IPS-15b (cell line): ENCODE measurements at regions not wholly inside any gene's neighbourhood (a gene's known extent, or its start where the extent isn't known, plus 50 kb on each side); places are given as distances from the start of the nearest gene placed in this dataset.
"Not testable (repeated sequence)": the region's sequence is repeated elsewhere in the genome, so short reads cannot be mapped to it uniquely, and the experiment has no call there.

ENCODE experiments used
- H3K27me3 ChIP-seq: one replicate; pipeline ENCODE4 v1.6.1; 2013; ENCODE audit warnings: low read length; ENCODE audit not compliant: control insufficient read depth, insufficient read depth
- H3K36me3 ChIP-seq: one replicate; pipeline ENCODE4 v1.6.1; 2013; ENCODE audit warnings: low read length; ENCODE audit not compliant: control insufficient read depth, insufficient read depth
- H3K4me1 ChIP-seq: one replicate; pipeline ENCODE4 v1.6.1; 2013; ENCODE audit warnings: mild to moderate bottlenecking, low read length; ENCODE audit not compliant: control insufficient read depth, insufficient read depth
- H3K4me3 ChIP-seq: one replicate; pipeline ENCODE4 v1.5.1; 2013; ENCODE audit warnings: low read depth, low read length
- H3K9ac ChIP-seq: one replicate; pipeline ENCODE4 v1.6.1; 2013; ENCODE audit warnings: low read depth, mild to moderate bottlenecking, low read length
- H3K9me3 ChIP-seq: one replicate; pipeline ENCODE4 v1.6.1; 2013; ENCODE audit warnings: mild to moderate bottlenecking, low read length; ENCODE audit not compliant: control insufficient read depth, insufficient read depth

- Histone ChIP-seq H3K27me3 (no peaks in the 10 kb centered on the region), H3K4me3 (no peak overlapping the region), H3K9me3 (no peaks in the 10 kb centered on the region), H3K9ac (no peak overlapping the region), H3K36me3 (no peaks in the 10 kb centered on the region), H3K4me1 (peaks cover 15% of the 10 kb centered on the region)
Measured at GRCh38 chr18:38805256-38805655, 1239.7 kb upstream of the CELF4 start.

GRCh38 chr18:38801640-38802039 is 1236.0 kb upstream of the CELF4 start:
- H3K4me1 ChIP-seq, result peaks cover 15% of the 10 kb centered on the region
- H3K36me3 ChIP-seq, result no peaks in the 10 kb centered on the region
- H3K9me3 ChIP-seq, result no peaks in the 10 kb centered on the region
- no peak overlapping the region for H3K4me3 ChIP-seq
- H3K9ac ChIP-seq, result no peak overlapping the region
- no peaks in the 10 kb centered on the region for H3K27me3 ChIP-seq

- H3K27me3 ChIP-seq, result no peaks in the 10 kb centered on the region
Measured at GRCh38 chr18:38796762-38797161, 1231.2 kb upstream of the CELF4 start.

GRCh38 chr18:38792731-38793130 is 1227.1 kb upstream of the CELF4 start:
- H3K36me3 ChIP-seq, result no peaks in the 10 kb centered on the region
- H3K9me3 ChIP-seq, result no peaks in the 10 kb centered on the region
- H3K9ac ChIP-seq, result no peak overlapping the region
- H3K4me3 ChIP-seq, result no peak overlapping the region
- no peaks in the 10 kb centered on the region for H3K27me3 ChIP-seq
- no peaks in the 10 kb centered on the region for H3K4me1 ChIP-seq

More at GRCh38 chr18:38796762-38797161, 1231.2 kb upstream of the CELF4 start:
- H3K36me3 ChIP-seq, result no peaks in the 10 kb centered on the region
- peaks cover under 1% of the 10 kb centered on the region for H3K4me1 ChIP-seq
- no peak overlapping the region for H3K9ac ChIP-seq
- no peaks in the 10 kb centered on the region for H3K9me3 ChIP-seq
- H3K4me3 ChIP-seq, result no peak overlapping the region

GRCh38 chr18:38790786-38791185 is 1225.2 kb upstream of the CELF4 start:
- Histone ChIP-seq H3K9ac (no peak overlapping the region), H3K27me3 (no peaks in the 10 kb centered on the region), H3K4me3 (no peak overlapping the region), H3K4me1 (no peaks in the 10 kb centered on the region), H3K9me3 (no peaks in the 10 kb centered on the region), H3K36me3 (no peaks in the 10 kb centered on the region)

- H3K27me3 ChIP-seq, result no peaks in the 10 kb centered on the region
- no peaks in the 10 kb centered on the region for H3K4me1 ChIP-seq
Measured at GRCh38 chr18:38790303-38790702, 1224.7 kb upstream of the CELF4 start.

GRCh38 chr18:38789141-38789540 is 1223.5 kb upstream of the CELF4 start:
- H3K27me3 ChIP-seq, result no peaks in the 10 kb centered on the region
- no peak overlapping the region for H3K9ac ChIP-seq
- no peaks in the 10 kb centered on the region for H3K36me3 ChIP-seq
- no peaks in the 10 kb centered on the region for H3K9me3 ChIP-seq
- no peaks in the 10 kb centered on the region for H3K4me1 ChIP-seq
- H3K4me3 ChIP-seq, result no peak overlapping the region

More at GRCh38 chr18:38790303-38790702, 1224.7 kb upstream of the CELF4 start:
- H3K36me3 ChIP-seq, result no peaks in the 10 kb centered on the region
- H3K4me3 ChIP-seq, result no peak overlapping the region
- H3K9me3 ChIP-seq, result no peaks in the 10 kb centered on the region
- no peak overlapping the region for H3K9ac ChIP-seq

GRCh38 chr18:38786906-38787305 is 1221.3 kb upstream of the CELF4 start:
- no peaks in the 10 kb centered on the region for H3K9me3 ChIP-seq
- no peak overlapping the region for H3K9ac ChIP-seq
- H3K4me1 ChIP-seq, result no peaks in the 10 kb centered on the region
- H3K27me3 ChIP-seq, result no peaks in the 10 kb centered on the region
- H3K36me3 ChIP-seq, result no peaks in the 10 kb centered on the region
- H3K4me3 ChIP-seq, result no peak overlapping the region

- not testable (repeated sequence) for H3K4me1 ChIP-seq, H3K9ac ChIP-seq, H3K36me3 ChIP-seq, H3K9me3 ChIP-seq, H3K4me3 ChIP-seq, H3K27me3 ChIP-seq
Measured at GRCh38 chr18:38771620-38772019, 1206.0 kb upstream of the CELF4 start.

- Histone ChIP-seq H3K9me3 (no peaks in the 10 kb centered on the region), H3K9ac (no peak overlapping the region), H3K27me3 (no peaks in the 10 kb centered on the region), H3K4me1 (no peaks in the 10 kb centered on the region), H3K4me3 (no peak overlapping the region), H3K36me3 (no peaks in the 10 kb centered on the region)
Measured at GRCh38 chr18:38768504-38768903, 1202.9 kb upstream of the CELF4 start.

GRCh38 chr18:38759457-38759856 is 1193.9 kb upstream of the CELF4 start:
- no peak overlapping the region for H3K4me3 ChIP-seq
- H3K27me3 ChIP-seq, result no peaks in the 10 kb centered on the region
- no peaks in the 10 kb centered on the region for H3K36me3 ChIP-seq
- H3K4me1 ChIP-seq, result no peaks in the 10 kb centered on the region
- H3K9ac ChIP-seq, result no peak overlapping the region
- H3K9me3 ChIP-seq, result no peaks in the 10 kb centered on the region

GRCh38 chr18:38756436-38756835 is 1190.8 kb upstream of the CELF4 start:
- no peaks in the 10 kb centered on the region for H3K9me3 ChIP-seq
- H3K4me1 ChIP-seq, result no peaks in the 10 kb centered on the region
- no peaks in the 10 kb centered on the region for H3K36me3 ChIP-seq
- no peaks in the 10 kb centered on the region for H3K27me3 ChIP-seq
- no peak overlapping the region for H3K9ac ChIP-seq
- H3K4me3 ChIP-seq, result no peak overlapping the region

GRCh38 chr18:38752430-38752829 is 1186.8 kb upstream of the CELF4 start:
- H3K27me3 ChIP-seq, result no peaks in the 10 kb centered on the region

More at GRCh38 chr18:38752430-38752829, 1186.8 kb upstream of the CELF4 start:
- no peak overlapping the region for H3K9ac ChIP-seq
- no peaks in the 10 kb centered on the region for H3K36me3 ChIP-seq
- no peaks in the 10 kb centered on the region for H3K4me1 ChIP-seq
- no peaks in the 10 kb centered on the region for H3K9me3 ChIP-seq
- H3K4me3 ChIP-seq, result no peak overlapping the region
